MM.1S (cell line): ENCODE measurements at regions not wholly inside any gene's neighbourhood (a gene's known extent, or its start where the extent isn't known, plus 50 kb on each side); places are given as distances from the start of the nearest gene placed in this dataset.

ENCODE experiments used
- CTCF ChIP-seq: fragments of 300-600 bp; sonication (generic); IDR thresholded peaks from 2 replicates; pipeline ENCODE4 v1.5.1; 2016; ENCODE audit warnings: antibody characterized with exemption, low read length, mixed read lengths
- EZH2 ChIP-seq: fragments of 300-600 bp; sonication (generic); optimal IDR thresholded peaks from 2 replicates; pipeline ENCODE3; 2017; ENCODE audit warnings: low read depth, mild to moderate bottlenecking, antibody characterized with exemption, low read length, mixed read lengths
- EZH2phosphoT487 ChIP-seq: fragments of 300-600 bp; sonication (generic); IDR thresholded peaks from 2 replicates; pipeline ENCODE4 v1.6.1; 2018; ENCODE audit warnings: antibody characterized with exemption, low read length

GRCh38 chr20:22652681-22653588 is 68.6 kb upstream of the FOXA2 start:
- TF ChIP-seq CTCF: no peak
- TF ChIP-seq EZH2: no peak
- no peak for TF ChIP-seq EZH2phosphoT487
